ENCODE measurements at regions not wholly inside any gene's neighbourhood (a gene's known extent, or its start where the extent isn't known, plus 50 kb on each side); places are given as distances from the start of the nearest gene placed in this dataset.

- TF ChIP-seq CTCF (IDR thresholded peaks at IDR 0.05; ENCODE audit: insufficient read depth, low read length, poor library complexity, severe bottlenecking) (no peak), EZH2phosphoT487 (conservative IDR thresholded peaks at IDR 0.05; ENCODE audit: low read length) (no peak)
These were observed 591.5 kb downstream of the PPARGC1A start for GRCh38 chr4:23298371-23298770.

Measured in SU-DHL-6 (cell line).